ENCODE measurements at regions not wholly inside any gene's neighbourhood (a gene's known extent, or its start where the extent isn't known, plus 50 kb on each side); places are given as distances from the start of the nearest gene placed in this dataset.

DNA sequence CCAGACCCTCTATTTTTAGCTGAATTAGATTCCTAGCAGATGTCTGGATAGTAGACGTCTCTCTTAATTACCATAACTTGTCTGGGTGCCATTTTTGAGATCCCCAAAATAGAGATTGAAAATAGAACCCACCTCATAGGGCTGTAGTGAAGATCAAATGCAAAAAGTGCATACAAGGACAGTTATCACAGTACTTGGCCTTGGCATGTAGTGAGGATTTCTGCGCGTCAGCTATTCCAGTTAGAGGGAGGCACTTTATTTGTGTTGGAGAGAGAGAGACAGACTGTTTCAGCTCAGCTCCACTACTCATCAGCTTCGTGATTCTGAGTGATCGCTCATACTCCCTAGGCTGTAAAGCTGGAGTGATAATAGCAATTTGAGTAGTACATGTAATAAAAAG is 59.6 kb upstream of the CDH13 start:
- TF ChIP-seq EZH2 (IDR thresholded peaks at IDR 0.05; ENCODE audit: borderline replicate concordance, low read depth, low read length, severe bottlenecking) (no peak), GATA2 (IDR thresholded peaks at IDR 0.05; ENCODE audit: insufficient read depth, insufficient read length, low read depth, low read length) (no peak)

Measured in endothelial cell of umbilical vein (primary cell).